ENCODE measurements at regions not wholly inside any gene's neighbourhood (a gene's known extent, or its start where the extent isn't known, plus 50 kb on each side); places are given as distances from the start of the nearest gene placed in this dataset.

GRCh38 chr5:164256954-164257353 is 751.5 kb downstream of the MAT2B start:
- no peak for TF ChIP-seq CTCF (IDR thresholded peaks at IDR 0.05; ENCODE audit: low read depth, low read length)
- no peaks in the 10 kb centered on the region for H3K4me1 ChIP-seq

GRCh38 chr5:164265566-164265965 is 760.1 kb downstream of the MAT2B start:
- DNase-seq, result no peak
- Histone ChIP-seq H3K4me3 (ENCODE audit: low read depth, low read length) (no peak overlapping the region), H3K27me3 (no peaks in the 10 kb centered on the region), H3K9me3 (no peaks in the 10 kb centered on the region), H3K36me3 (no peaks in the 10 kb centered on the region), H3K4me1 (no peaks in the 10 kb centered on the region)
- TF ChIP-seq CTCF (IDR thresholded peaks at IDR 0.05; ENCODE audit: low read depth, low read length), result no peak

More at GRCh38 chr5:164256954-164257353, 751.5 kb downstream of the MAT2B start:
- Histone ChIP-seq H3K9me3 (no peaks in the 10 kb centered on the region), H3K27me3 (no peaks in the 10 kb centered on the region), H3K4me3 (ENCODE audit: low read depth, low read length) (no peak overlapping the region), H3K36me3 (no peaks in the 10 kb centered on the region)
- DNase-seq, result no peak

- no peaks in the 10 kb centered on the region for H3K9me3 ChIP-seq
- no peaks in the 10 kb centered on the region for H3K4me1 ChIP-seq
- no peaks in the 10 kb centered on the region for H3K27me3 ChIP-seq
- no peaks in the 10 kb centered on the region for H3K36me3 ChIP-seq
- TF ChIP-seq CTCF (IDR thresholded peaks at IDR 0.05; ENCODE audit: low read depth, low read length), result no peak
- H3K4me3 ChIP-seq (ENCODE audit: low read depth, low read length), result no peak overlapping the region
- DNase-seq, result no peak
Measured at GRCh38 chr5:164266571-164266970, 761.2 kb downstream of the MAT2B start.

- no peaks in the 10 kb centered on the region for H3K27me3 ChIP-seq
- H3K4me1 ChIP-seq, result no peaks in the 10 kb centered on the region
- no peaks in the 10 kb centered on the region for H3K36me3 ChIP-seq
- DNase-seq, result no peak
- TF ChIP-seq CTCF (IDR thresholded peaks at IDR 0.05; ENCODE audit: low read depth, low read length), result no peak
- no peak overlapping the region for H3K4me3 ChIP-seq (ENCODE audit: low read depth, low read length)
- H3K9me3 ChIP-seq, result no peaks in the 10 kb centered on the region
Measured at GRCh38 chr5:164277720-164278119, 772.3 kb downstream of the MAT2B start.

GRCh38 chr5:164289526-164289925 is 784.1 kb downstream of the MAT2B start:
- Histone ChIP-seq H3K4me3 (ENCODE audit: low read depth, low read length) (no peak overlapping the region), H3K36me3 (no peaks in the 10 kb centered on the region), H3K27me3 (no peaks in the 10 kb centered on the region), H3K4me1 (no peaks in the 10 kb centered on the region), H3K9me3 (no peaks in the 10 kb centered on the region)
- no peak for TF ChIP-seq CTCF (IDR thresholded peaks at IDR 0.05; ENCODE audit: low read depth, low read length)
- DNase-seq, result no peak

DNA sequence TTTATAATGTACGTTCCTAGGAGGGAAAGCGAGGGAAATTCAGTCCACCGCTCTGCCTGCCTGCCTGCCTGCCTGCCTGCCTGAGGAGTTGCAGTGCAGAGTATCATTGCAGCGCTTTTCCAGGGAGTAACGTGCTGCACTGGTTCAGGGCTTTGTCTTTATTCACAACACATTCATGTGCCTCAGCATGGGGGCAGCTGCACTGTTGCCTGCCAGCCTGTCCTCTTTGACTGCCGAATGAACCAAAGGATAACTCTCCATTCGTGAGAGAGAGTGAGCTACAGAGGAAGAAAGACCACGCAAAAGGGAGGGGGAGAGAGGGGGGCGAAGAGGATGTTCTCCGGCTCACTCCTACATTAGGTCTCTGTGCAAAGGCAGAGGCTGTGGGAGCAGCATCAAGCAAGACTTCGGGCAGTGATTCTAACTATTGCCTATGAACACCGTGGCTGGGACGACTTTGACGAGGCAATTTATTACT is 791.2 kb downstream of the MAT2B start:
- DNase-seq, result no peak
- Histone ChIP-seq H3K4me1 (no peaks in the 10 kb centered on the region), H3K4me3 (ENCODE audit: low read depth, low read length) (no peak overlapping the region), H3K36me3 (no peaks in the 10 kb centered on the region), H3K27me3 (no peaks in the 10 kb centered on the region), H3K9me3 (no peaks in the 10 kb centered on the region)
- TF ChIP-seq CTCF (IDR thresholded peaks at IDR 0.05; ENCODE audit: low read depth, low read length), result no peak

All from BE2C (cell line).